ENCODE measurements at regions not wholly inside any gene's neighbourhood (a gene's known extent, or its start where the extent isn't known, plus 50 kb on each side); places are given as distances from the start of the nearest gene placed in this dataset.

- H2AFZ ChIP-seq (ENCODE audit: low read length), result no peak overlapping the region
- no peaks in the 10 kb centered on the region for H3K9me3 ChIP-seq (ENCODE audit: low read length)
- H3K27me3 ChIP-seq (ENCODE audit: low read length), result peaks cover 85% of the 10 kb centered on the region
- ChIA-PET POLR2A (ENCODE audit: unreplicated experiment) (no interaction called here), CTCF (no interaction called here)
- no peak overlapping the region for H3K9ac ChIP-seq (ENCODE audit: low read length)
- DNase-seq (peak; percentile 41), ATAC-seq (no peak)
- no peaks in the 10 kb centered on the region for H3K36me3 ChIP-seq (ENCODE audit: low read depth, low read length)
- no peaks in the 10 kb centered on the region for H3F3A ChIP-seq (ENCODE audit: low read length, unreplicated experiment)
- intact Hi-C loops (cut with micrococcal nuclease), result no loop called here
- TF ChIP-seq EZH2phosphoT487 (IDR thresholded peaks at IDR 0.05; ENCODE audit: borderline replicate concordance, low read length) (no peak), CTCF (conservative IDR thresholded peaks at IDR 0.05; ENCODE audit: low read depth, low read length) (no peak)
- H3K4me1 ChIP-seq (ENCODE audit: insufficient read depth, low read length), result no peaks in the 10 kb centered on the region
- no peaks in the 10 kb centered on the region for H4K20me1 ChIP-seq (ENCODE audit: low read length)
- no TSS peak for BruUV-seq (replicated peaks)
- no peaks in the 10 kb centered on the region for H3K79me2 ChIP-seq (ENCODE audit: low read length)
- H3K4me3 ChIP-seq (ENCODE audit: low read length), result no peak overlapping the region
- H3K4me2 ChIP-seq (ENCODE audit: low read length), result no peak overlapping the region
- H3K27ac ChIP-seq (ENCODE audit: low read length), result no peak overlapping the region
- H3K9me2 ChIP-seq (replicated peaks; ENCODE audit: low read length), result no peaks in the 10 kb centered on the region
Measured at GRCh38 chr12:127729381-127729780, 537.6 kb upstream of the TMEM132C start.

GRCh38 chr12:127731657-127732056, 535.3 kb upstream of the TMEM132C start:
- no peaks in the 10 kb centered on the region for H3K36me3 ChIP-seq (ENCODE audit: low read depth, low read length)
- no peaks in the 10 kb centered on the region for H3F3A ChIP-seq (ENCODE audit: low read length, unreplicated experiment)
- H3K4me3 ChIP-seq (ENCODE audit: low read length), result no peak overlapping the region
- DNase-seq (no peak), ATAC-seq (no peak)
- no peak overlapping the region for H3K4me2 ChIP-seq (ENCODE audit: low read length)
- intact Hi-C loops (cut with micrococcal nuclease), result no loop called here
- H3K9me2 ChIP-seq (replicated peaks; ENCODE audit: low read length), result no peaks in the 10 kb centered on the region
- H3K79me2 ChIP-seq (ENCODE audit: low read length), result no peaks in the 10 kb centered on the region
- no peak overlapping the region for H3K9ac ChIP-seq (ENCODE audit: low read length)
- TF ChIP-seq EZH2phosphoT487 (IDR thresholded peaks at IDR 0.05; ENCODE audit: borderline replicate concordance, low read length) (no peak), CTCF (conservative IDR thresholded peaks at IDR 0.05; ENCODE audit: low read depth, low read length) (no peak), EZH2 (IDR thresholded peaks at IDR 0.05; ENCODE audit: low read length, unreplicated experiment) (no peak)
- H3K27me3 ChIP-seq (ENCODE audit: low read length), result peaks cover 81% of the 10 kb centered on the region
- no peaks in the 10 kb centered on the region for H3K4me1 ChIP-seq (ENCODE audit: insufficient read depth, low read length)
- ChIA-PET CTCF (no interaction called here), POLR2A (ENCODE audit: unreplicated experiment) (no interaction called here)
- BruUV-seq (replicated peaks), result no TSS peak
- no peaks in the 10 kb centered on the region for H4K20me1 ChIP-seq (ENCODE audit: low read length)
- no peak overlapping the region for H3K27ac ChIP-seq (ENCODE audit: low read length)
- H3K9me3 ChIP-seq (ENCODE audit: low read length), result no peaks in the 10 kb centered on the region
- no peak overlapping the region for H2AFZ ChIP-seq (ENCODE audit: low read length)

- Histone ChIP-seq H3K27me3 (ENCODE audit: low read length) (peaks cover 91% of the 10 kb centered on the region), H2AFZ (ENCODE audit: low read length) (no peak overlapping the region), H3K79me2 (ENCODE audit: low read length) (no peaks in the 10 kb centered on the region), H4K20me1 (ENCODE audit: low read length) (no peaks in the 10 kb centered on the region), H3K4me3 (ENCODE audit: low read length) (no peak overlapping the region), H3K27ac (ENCODE audit: low read length) (no peak overlapping the region), H3K4me2 (ENCODE audit: low read length) (no peak overlapping the region), H3K4me1 (ENCODE audit: insufficient read depth, low read length) (no peaks in the 10 kb centered on the region), H3K9me3 (ENCODE audit: low read length) (no peaks in the 10 kb centered on the region), H3K9ac (ENCODE audit: low read length) (no peak overlapping the region), H3K9me2 (replicated peaks; ENCODE audit: low read length) (no peaks in the 10 kb centered on the region), H3F3A (ENCODE audit: low read length, unreplicated experiment) (no peaks in the 10 kb centered on the region), H3K36me3 (ENCODE audit: low read depth, low read length) (no peaks in the 10 kb centered on the region)
- BruUV-seq (replicated peaks), result no TSS peak
- intact Hi-C loops (cut with micrococcal nuclease), result no loop called here
- no peak for TF ChIP-seq EZH2phosphoT487 (IDR thresholded peaks at IDR 0.05; ENCODE audit: borderline replicate concordance, low read length)
- TF ChIP-seq CTCF (conservative IDR thresholded peaks at IDR 0.05; ENCODE audit: low read depth, low read length), result no peak
- no peak for TF ChIP-seq EZH2 (IDR thresholded peaks at IDR 0.05; ENCODE audit: low read length, unreplicated experiment)
- no peak for ATAC-seq
- no peak for DNase-seq
- POLR2A ChIA-PET (ENCODE audit: unreplicated experiment), result no interaction called here
- CTCF ChIA-PET, result no interaction called here
Measured at GRCh38 chr12:127742231-127742630, 524.7 kb upstream of the TMEM132C start.

All from PC-3 (cell line).